ENCODE measurements at regions not wholly inside any gene's neighbourhood (a gene's known extent, or its start where the extent isn't known, plus 50 kb on each side); places are given as distances from the start of the nearest gene placed in this dataset.

DNA sequence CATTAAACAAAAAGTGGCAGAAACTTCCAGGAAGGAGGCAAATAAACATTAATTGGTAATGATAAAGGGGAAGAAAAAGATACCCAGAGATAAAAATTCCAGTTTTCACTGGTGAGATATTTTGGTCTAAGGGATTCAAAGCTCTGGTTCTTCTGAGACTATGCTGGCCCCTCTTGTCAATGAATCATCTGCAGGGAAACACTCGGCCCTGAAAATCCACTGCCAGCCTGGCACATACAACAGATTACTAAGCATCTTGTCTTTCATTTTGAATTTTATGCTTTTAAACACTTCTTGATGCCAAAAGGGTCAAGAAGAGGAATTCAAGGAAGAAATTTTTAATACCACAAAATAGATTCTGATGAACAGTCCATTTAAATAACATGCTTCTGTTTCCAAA is 1603.8 kb upstream of the ZEB2 start:
- H3K27ac ChIP-seq (ENCODE audit: low read depth in 1 of 2, low read length in 2 of 2), result no peak overlapping the region
- H3K27me3 ChIP-seq (ENCODE audit: control insufficient read depth in 1 of 2, insufficient read depth in 2 of 2, low read length in 2 of 2), result no peaks in the 10 kb centered on the region
- no peak overlapping the region for H3K4me3 Mint-ChIP-seq
- no peaks in the 10 kb centered on the region for H3K4me1 Mint-ChIP-seq (ENCODE audit: low read depth)
- no peaks in the 10 kb centered on the region for H3K9me3 ChIP-seq (ENCODE audit: control insufficient read depth in 1 of 2, insufficient read depth in 1 of 2, low read length in 2 of 2)
- no peaks in the 10 kb centered on the region for H3K4me1 ChIP-seq (ENCODE audit: insufficient read depth, low read length)
- H3K36me3 ChIP-seq (ENCODE audit: insufficient read depth, low read length), result no peaks in the 10 kb centered on the region
- DNase-seq (no peak), ATAC-seq (ENCODE audit: poor library complexity) (no peak)
- no peaks in the 10 kb centered on the region for H3K36me3 Mint-ChIP-seq (ENCODE audit: low read depth)
- TF ChIP-seq, protein P1, sequence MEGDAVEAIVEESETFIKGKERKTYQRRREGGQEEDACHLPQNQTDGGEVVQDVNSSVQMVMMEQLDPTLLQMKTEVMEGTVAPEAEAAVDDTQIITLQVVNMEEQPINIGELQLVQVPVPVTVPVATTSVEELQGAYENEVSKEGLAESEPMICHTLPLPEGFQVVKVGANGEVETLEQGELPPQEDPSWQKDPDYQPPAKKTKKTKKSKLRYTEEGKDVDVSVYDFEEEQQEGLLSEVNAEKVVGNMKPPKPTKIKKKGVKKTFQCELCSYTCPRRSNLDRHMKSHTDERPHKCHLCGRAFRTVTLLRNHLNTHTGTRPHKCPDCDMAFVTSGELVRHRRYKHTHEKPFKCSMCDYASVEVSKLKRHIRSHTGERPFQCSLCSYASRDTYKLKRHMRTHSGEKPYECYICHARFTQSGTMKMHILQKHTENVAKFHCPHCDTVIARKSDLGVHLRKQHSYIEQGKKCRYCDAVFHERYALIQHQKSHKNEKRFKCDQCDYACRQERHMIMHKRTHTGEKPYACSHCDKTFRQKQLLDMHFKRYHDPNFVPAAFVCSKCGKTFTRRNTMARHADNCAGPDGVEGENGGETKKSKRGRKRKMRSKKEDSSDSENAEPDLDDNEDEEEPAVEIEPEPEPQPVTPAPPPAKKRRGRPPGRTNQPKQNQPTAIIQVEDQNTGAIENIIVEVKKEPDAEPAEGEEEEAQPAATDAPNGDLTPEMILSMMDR (IDR thresholded peaks at IDR 0.05), result no peak
- POLR2A ChIA-PET, result no interaction called here
- CTCF ChIA-PET, result interaction anchor here (1.1 kb wide), 1 partner anchor 29 kb away, joined by 4 read pairs; no protein-coding TSS in a partner anchor
- no peak overlapping the region for H3K27ac Mint-ChIP-seq
- H3K27me3 Mint-ChIP-seq, result no peaks in the 10 kb centered on the region
- intact Hi-C loops (cut with DNase I, micrococcal nuclease), result no loop called here
- no peak overlapping the region for H3K4me3 ChIP-seq (ENCODE audit: low read length)
- H3K9me3 Mint-ChIP-seq, result peaks cover 7% of the 10 kb centered on the region

DNA sequence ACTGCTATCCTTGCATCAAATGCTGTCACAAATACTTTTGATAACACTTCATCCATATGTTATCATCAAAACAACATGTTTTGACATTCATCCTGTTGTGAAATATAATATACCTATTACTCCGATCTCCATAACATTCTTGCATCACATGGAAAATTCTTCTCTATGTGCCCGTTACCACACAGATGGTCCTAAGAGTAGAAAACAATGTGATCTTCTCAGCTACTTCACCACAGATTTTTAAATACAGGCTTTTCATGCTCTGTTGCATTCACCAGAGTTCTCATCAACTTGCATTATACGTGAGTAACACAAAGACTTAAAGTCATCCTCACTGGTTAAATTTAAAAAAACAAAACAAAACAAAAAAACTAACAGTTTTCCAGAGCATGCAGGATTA is 1603.3 kb upstream of the ZEB2 start:
- H3K4me1 Mint-ChIP-seq (ENCODE audit: low read depth), result no peaks in the 10 kb centered on the region
- Histone ChIP-seq H3K4me1 (ENCODE audit: insufficient read depth, low read length) (no peaks in the 10 kb centered on the region), H3K27ac (ENCODE audit: low read depth in 1 of 2, low read length in 2 of 2) (no peak overlapping the region), H3K27me3 (ENCODE audit: control insufficient read depth in 1 of 2, insufficient read depth in 2 of 2, low read length in 2 of 2) (no peaks in the 10 kb centered on the region), H3K36me3 (ENCODE audit: insufficient read depth, low read length) (no peaks in the 10 kb centered on the region), H3K9me3 (ENCODE audit: control insufficient read depth in 1 of 2, insufficient read depth in 1 of 2, low read length in 2 of 2) (no peaks in the 10 kb centered on the region), H3K4me3 (ENCODE audit: low read length) (no peak overlapping the region)
- H3K27me3 Mint-ChIP-seq, result no peaks in the 10 kb centered on the region
- H3K9me3 Mint-ChIP-seq, result peaks cover 7% of the 10 kb centered on the region
- ChIA-PET POLR2A (no interaction called here), CTCF (no interaction called here)
- intact Hi-C loops (cut with DNase I, micrococcal nuclease), result no loop called here
- DNase-seq, result no peak
- H3K36me3 Mint-ChIP-seq (ENCODE audit: low read depth), result no peaks in the 10 kb centered on the region
- no peak overlapping the region for H3K4me3 Mint-ChIP-seq
- H3K27ac Mint-ChIP-seq, result no peak overlapping the region
- TF ChIP-seq, protein P1 (IDR thresholded peaks at IDR 0.05), result no peak
- no peak for ATAC-seq (ENCODE audit: poor library complexity)

DNA sequence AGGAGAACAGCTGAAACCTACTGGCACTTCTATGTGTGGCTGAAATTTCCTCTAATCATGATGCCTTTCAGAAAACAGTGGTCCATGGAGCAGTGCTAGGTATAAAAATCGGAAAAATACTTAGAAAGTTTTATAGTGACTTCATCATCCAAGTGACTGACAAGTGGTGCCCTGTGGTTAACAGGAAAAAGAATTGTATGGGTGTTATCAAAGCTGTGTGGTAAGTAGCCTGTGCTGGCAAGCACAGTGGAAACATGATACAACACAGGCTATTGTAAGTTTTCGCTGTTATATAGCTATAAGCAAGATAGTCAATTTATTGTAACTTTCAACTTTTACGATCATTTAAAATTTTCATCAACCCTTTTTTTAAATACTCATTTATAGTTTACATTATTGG is 1599.7 kb upstream of the ZEB2 start:
- ATAC-seq (ENCODE audit: poor library complexity) (no peak), DNase-seq (no peak)
- ChIA-PET CTCF (no interaction called here), POLR2A (no interaction called here)
- intact Hi-C loops (cut with DNase I, micrococcal nuclease), result no loop called here
- no peak overlapping the region for H3K27ac Mint-ChIP-seq
- no peak overlapping the region for H3K4me3 ChIP-seq (ENCODE audit: low read length)
- no peaks in the 10 kb centered on the region for H3K27me3 ChIP-seq (ENCODE audit: control insufficient read depth in 1 of 2, insufficient read depth in 2 of 2, low read length in 2 of 2)
- no peaks in the 10 kb centered on the region for H3K4me1 Mint-ChIP-seq (ENCODE audit: low read depth)
- no peaks in the 10 kb centered on the region for H3K9me3 ChIP-seq (ENCODE audit: control insufficient read depth in 1 of 2, insufficient read depth in 1 of 2, low read length in 2 of 2)
- no peaks in the 10 kb centered on the region for H3K36me3 Mint-ChIP-seq (ENCODE audit: low read depth)
- no peaks in the 10 kb centered on the region for H3K36me3 ChIP-seq (ENCODE audit: insufficient read depth, low read length)
- no peak overlapping the region for H3K27ac ChIP-seq (ENCODE audit: low read depth in 1 of 2, low read length in 2 of 2)
- no peak overlapping the region for H3K4me3 Mint-ChIP-seq
- no peaks in the 10 kb centered on the region for H3K4me1 ChIP-seq (ENCODE audit: insufficient read depth, low read length)
- no peaks in the 10 kb centered on the region for H3K27me3 Mint-ChIP-seq
- TF ChIP-seq, protein P1 (IDR thresholded peaks at IDR 0.05), result no peak
- peaks cover 2% of the 10 kb centered on the region for H3K9me3 Mint-ChIP-seq
